Coronary artery (tissue), 2 donors: ENCODE measurements at regions not wholly inside any gene's neighbourhood (a gene's known extent, or its start where the extent isn't known, plus 50 kb on each side); places are given as distances from the start of the nearest gene placed in this dataset.
A peak's percentile ranks its signal among the peaks of the same experiment; 100 is the strongest.
"Not testable (repeated sequence)": the region's sequence is repeated elsewhere in the genome, so short reads cannot be mapped to it uniquely, and the experiment has no call there.

Source experiments
- DNase-seq: peaks from one replicate; pipeline ENCODE4 v3.0.0-alpha.2; 2017; ENCODE audit warnings: low spot score
- H3K27ac ChIP-seq, 2 donors: fragments of 200-600 bp; sonication (generic); one replicate each; pipeline ENCODE4 v1.5.1; 2016 to 2019
- H3K4me3 ChIP-seq: fragments of 200-600 bp; sonication (generic); 2 replicates; pipeline ENCODE4 v1.5.1; 2016; ENCODE audit warnings: mild to moderate bottlenecking, moderate library complexity
- TF ChIP-seq, protein P1 (sequence below): fragments of 200-600 bp; sonication (generic); IDR thresholded peaks from one replicate; pipeline ENCODE4 v1.5.1; 2019; ENCODE audit warnings: antibody characterized with exemption

DNA sequence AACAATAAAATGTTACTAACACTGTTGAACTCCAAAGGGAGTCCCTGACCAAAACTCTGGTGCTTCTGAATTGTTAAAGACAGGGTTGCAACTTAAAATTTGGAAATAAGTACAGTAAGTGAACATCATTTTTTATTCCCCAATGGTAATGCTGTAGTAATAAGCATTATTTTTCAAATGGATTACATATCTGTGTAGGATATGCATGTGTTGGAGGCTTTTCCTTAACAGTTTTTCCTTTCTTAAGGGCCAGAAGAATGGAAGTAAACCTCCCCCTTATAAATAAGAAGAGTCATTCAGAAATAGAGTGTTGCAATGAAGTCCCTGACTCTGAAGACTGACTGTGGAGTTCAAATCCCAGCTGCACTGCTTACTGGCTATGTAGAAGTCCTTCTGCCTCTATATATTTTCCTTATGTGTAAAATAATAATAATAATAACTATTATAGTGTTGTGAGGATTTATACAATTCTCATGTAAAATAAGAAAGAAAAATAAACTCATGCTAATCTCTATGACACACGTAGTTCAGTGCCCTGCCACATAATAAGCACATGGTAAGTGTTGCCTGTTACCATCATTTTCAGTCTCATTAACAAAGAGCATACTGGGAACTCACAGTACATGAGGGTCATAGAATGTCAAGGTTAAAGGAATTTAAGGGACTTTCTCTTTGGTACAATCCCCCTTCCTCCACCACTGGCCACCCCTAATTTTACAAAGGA is 129.8 kb upstream of the SMLR1 start:
- H3K4me3 ChIP-seq, result no peak overlapping the region

DNA sequence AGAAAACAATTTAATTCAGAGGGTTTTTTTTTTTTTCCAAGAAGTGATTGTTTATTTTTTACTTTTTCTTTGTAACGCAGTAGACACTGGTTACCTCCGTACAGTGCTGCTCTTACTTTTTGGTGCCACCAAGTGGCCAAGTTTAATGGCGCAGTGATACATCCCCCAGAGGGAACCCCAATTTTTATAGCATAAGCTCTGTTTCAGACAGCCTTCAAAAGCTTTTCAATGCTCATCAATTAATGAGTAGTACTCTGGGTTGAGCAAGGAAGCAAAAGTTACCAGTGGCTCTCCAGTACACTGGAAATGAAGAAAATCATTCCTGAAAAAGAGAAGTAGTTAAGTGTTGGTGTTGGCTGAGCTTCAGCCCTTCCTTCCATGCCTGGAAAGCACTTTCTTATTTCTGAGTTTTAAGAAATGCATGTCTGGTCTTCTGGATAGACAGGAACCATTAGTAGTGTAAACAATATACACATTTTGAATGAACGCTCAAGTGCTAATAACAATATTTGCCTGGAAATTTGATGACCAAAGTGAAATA is 129.1 kb upstream of the SMLR1 start:
- DNase-seq, result no peak
- H3K4me3 ChIP-seq, result no peak overlapping the region
- TF ChIP-seq, protein P1, sequence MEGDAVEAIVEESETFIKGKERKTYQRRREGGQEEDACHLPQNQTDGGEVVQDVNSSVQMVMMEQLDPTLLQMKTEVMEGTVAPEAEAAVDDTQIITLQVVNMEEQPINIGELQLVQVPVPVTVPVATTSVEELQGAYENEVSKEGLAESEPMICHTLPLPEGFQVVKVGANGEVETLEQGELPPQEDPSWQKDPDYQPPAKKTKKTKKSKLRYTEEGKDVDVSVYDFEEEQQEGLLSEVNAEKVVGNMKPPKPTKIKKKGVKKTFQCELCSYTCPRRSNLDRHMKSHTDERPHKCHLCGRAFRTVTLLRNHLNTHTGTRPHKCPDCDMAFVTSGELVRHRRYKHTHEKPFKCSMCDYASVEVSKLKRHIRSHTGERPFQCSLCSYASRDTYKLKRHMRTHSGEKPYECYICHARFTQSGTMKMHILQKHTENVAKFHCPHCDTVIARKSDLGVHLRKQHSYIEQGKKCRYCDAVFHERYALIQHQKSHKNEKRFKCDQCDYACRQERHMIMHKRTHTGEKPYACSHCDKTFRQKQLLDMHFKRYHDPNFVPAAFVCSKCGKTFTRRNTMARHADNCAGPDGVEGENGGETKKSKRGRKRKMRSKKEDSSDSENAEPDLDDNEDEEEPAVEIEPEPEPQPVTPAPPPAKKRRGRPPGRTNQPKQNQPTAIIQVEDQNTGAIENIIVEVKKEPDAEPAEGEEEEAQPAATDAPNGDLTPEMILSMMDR, result peak; percentile 50
- H3K27ac ChIP-seq, result no peak overlapping the region

More for the DNA sequence above, 129.8 kb upstream of the SMLR1 start:
- DNase-seq, result no peak
- TF ChIP-seq, protein P1, result no peak
- no peak overlapping the region for H3K27ac ChIP-seq

DNA sequence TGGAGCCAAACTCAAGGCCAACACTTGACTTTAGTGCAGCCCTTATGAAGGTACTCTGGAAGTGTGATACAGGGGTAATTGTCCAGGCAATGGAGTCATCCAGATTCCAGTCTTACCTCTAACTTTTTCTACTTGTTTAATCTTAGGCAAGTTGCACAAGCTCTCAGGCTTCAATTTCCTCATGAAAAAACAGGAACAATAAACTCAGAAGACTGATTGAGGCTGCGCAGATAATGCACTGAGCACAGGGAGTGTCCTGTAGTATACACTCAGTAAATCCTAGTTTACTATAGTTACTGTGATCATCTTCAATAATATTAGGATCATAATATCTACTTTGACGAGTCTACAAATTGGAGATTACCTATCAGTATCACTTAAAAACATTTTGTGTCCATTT is 127.5 kb upstream of the SMLR1 start:
- no peak overlapping the region for H3K4me3 ChIP-seq
- no peak for DNase-seq
- H3K27ac ChIP-seq, result no peak overlapping the region
- TF ChIP-seq, protein P1, result no peak

DNA sequence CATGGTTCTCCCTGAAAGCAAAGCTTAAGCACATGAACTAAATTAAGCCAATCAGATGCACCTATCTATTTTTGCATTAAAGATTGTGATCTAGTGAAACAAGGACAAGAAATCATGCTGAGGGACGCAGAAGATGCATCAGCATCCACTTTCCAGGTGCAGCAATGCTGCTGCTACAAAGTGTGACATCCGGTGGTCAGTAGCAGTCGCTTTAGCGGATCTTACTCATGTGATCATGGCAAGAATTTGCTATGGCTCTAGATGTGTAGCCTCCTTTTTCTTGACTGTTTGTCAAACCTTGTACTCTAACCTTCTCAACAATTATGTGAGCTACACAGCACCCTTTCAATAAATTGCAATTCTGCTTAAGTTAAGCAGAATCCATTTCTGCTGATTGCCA is 126.8 kb upstream of the SMLR1 start:
- no peak for DNase-seq

GRCh38 chr6:130708338-130708737 is 118.9 kb upstream of the SMLR1 start:
- TF ChIP-seq, protein P1, result no peak
- no peak for DNase-seq

More for the DNA sequence above, 126.8 kb upstream of the SMLR1 start:
- Histone ChIP-seq H3K27ac (no peak overlapping the region), H3K4me3 (no peak overlapping the region)
- TF ChIP-seq, protein P1, result no peak

DNA sequence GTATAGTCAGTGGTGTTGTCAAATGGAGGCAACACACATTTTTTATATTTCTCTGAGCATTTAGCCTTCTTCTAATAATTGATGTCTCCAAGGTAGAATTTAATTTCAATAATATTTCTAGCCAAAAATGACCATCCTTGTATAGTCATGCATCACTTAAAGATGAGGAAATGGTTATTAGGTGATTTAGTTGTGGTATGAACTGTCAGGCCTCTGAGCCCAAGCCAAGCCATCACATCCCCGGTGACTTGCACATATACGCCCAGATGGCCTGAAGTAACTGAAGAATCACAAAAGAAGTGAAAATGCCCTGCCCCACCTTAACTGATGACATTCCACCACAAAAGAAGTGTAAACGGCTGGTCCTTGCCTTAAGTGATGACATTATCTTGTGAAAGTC is 115.6 kb upstream of the SMLR1 start:
- DNase-seq, H3K4me3 ChIP-seq, H3K27ac ChIP-seq: not testable (repeated sequence)

More at GRCh38 chr6:130708338-130708737, 118.9 kb upstream of the SMLR1 start:
- no peak overlapping the region for H3K4me3 ChIP-seq
- no peak overlapping the region for H3K27ac ChIP-seq

- Histone ChIP-seq H3K27ac (no peak overlapping the region), H3K4me3 (no peak overlapping the region)
- TF ChIP-seq, protein P1, result no peak
- no peak for DNase-seq
These were observed 114.1 kb upstream of the SMLR1 start for GRCh38 chr6:130713144-130713543.
